Coronary artery (tissue), 2 donors: ENCODE measurements at regions not wholly inside any gene's neighbourhood (a gene's known extent, or its start where the extent isn't known, plus 50 kb on each side); places are given as distances from the start of the nearest gene placed in this dataset.
"Not testable (repeated sequence)": the region's sequence is repeated elsewhere in the genome, so short reads cannot be mapped to it uniquely, and the experiment has no call there.

ENCODE experiments used
- DNase-seq: peaks from one replicate; pipeline ENCODE4 v3.0.0-alpha.2; 2017; ENCODE audit warnings: low spot score
- H3K27ac ChIP-seq, 2 donors: fragments of 200-600 bp; sonication (generic); one replicate each; pipeline ENCODE4 v1.5.1; 2016 to 2019
- H3K4me3 ChIP-seq: fragments of 200-600 bp; sonication (generic); 2 replicates; pipeline ENCODE4 v1.5.1; 2016; ENCODE audit warnings: mild to moderate bottlenecking, moderate library complexity
- CTCF ChIP-seq: fragments of 200-600 bp; sonication (generic); IDR thresholded peaks from one replicate; pipeline ENCODE4 v1.5.1; 2019; ENCODE audit warnings: antibody characterized with exemption

DNA sequence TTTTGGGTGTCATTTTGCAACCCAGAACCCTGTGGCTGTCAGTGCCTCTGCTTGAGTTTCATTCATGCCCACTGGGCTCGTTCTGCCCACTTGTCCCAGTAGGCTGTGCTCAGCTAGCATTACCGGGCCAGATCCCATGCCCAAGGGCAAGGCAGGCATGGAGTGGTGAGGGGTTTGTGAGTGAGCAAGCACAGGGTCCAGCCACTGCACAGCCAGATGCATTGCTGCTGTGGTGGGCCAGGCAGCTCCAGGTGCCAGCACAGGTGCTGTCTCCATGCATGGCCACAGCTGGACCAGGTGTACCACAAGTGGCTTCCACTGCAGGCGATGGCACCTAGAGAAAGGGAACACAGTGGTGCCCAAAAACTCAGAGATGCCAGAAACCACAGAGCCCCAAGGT is 1671.2 kb downstream of the OLFM4 start:
- H3K4me3 ChIP-seq, result no peak overlapping the region
- no peak overlapping the region for H3K27ac ChIP-seq
- no peak for DNase-seq
- TF ChIP-seq CTCF, result no peak

- no peak for TF ChIP-seq CTCF
- H3K27ac ChIP-seq, result no peak overlapping the region
- no peak overlapping the region for H3K4me3 ChIP-seq
- DNase-seq, result no peak
These were observed 1677.1 kb downstream of the OLFM4 start for GRCh38 chr13:54705738-54706137.

GRCh38 chr13:54706336-54706735 is 1677.7 kb downstream of the OLFM4 start:
- no peak for DNase-seq
- no peak overlapping the region for H3K4me3 ChIP-seq

GRCh38 chr13:54709546-54709945 is 1680.9 kb downstream of the OLFM4 start:
- TF ChIP-seq CTCF, result no peak
- Histone ChIP-seq H3K4me3 (no peak overlapping the region), H3K27ac (no peak overlapping the region)
- no peak for DNase-seq

More at GRCh38 chr13:54706336-54706735, 1677.7 kb downstream of the OLFM4 start:
- TF ChIP-seq CTCF, result no peak
- no peak overlapping the region for H3K27ac ChIP-seq

DNA sequence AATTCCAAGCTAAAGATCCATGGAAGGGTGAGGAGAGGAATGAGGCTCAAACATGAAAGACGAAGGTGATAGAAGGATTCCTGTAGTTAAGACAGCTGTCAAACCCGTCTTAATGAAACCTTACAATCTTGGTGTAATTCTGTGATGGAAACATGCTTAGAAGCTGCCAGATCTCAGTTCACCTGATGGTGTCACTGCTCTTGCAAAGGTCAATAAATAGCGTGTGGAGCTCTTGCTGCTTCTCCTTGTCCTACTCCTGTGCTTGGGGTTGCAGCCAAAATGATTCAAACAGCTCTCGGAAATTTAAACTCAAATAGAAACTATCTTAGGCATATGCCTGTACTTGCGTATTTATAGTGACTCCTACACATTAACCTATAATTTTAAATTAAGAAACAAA is 1705.0 kb downstream of the OLFM4 start:
- Histone ChIP-seq H3K4me3 (no peak overlapping the region), H3K27ac (no peak overlapping the region)
- DNase-seq, result no peak
- TF ChIP-seq CTCF, result no peak

DNA sequence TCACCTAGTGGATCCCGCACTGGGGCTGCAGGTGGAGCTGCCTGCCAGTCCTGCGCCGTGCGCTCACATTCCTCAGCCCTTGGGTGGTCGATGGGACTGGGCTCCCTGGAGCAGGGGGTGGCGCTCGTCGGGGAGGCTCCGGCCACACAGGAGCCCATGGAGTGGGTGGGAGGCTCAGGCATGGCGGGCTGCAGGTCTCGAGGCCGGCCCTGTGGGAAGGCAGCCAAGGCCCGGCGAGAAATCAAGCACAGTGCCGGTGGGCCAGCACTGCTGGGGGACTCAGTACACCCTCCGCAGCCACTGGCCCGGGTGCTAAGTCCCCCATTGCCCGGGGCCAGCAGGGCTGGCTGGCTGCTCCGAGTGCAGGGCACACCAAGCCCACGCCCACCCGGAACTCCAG is 1708.6 kb downstream of the OLFM4 start:
- not testable (repeated sequence) for H3K4me3 ChIP-seq, H3K27ac ChIP-seq, DNase-seq

DNA sequence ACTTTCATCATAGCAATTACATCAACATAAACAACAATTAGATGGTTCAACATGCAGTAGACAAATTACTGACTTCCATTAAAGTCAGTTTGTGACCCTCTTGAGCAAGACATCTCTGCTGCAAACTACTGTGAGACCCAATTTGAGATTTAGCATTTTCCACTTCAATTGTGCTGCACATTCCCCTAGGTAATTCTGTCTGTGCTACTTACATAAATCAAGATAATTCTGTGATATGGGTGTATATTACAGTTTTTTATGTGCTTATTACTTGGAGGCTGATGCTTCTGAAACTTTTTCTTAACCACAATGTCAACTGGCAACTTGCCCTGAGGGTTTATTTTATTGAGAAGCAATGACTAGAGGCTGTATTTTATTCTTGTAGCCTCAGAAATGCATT is 1714.4 kb downstream of the OLFM4 start:
- no peak for DNase-seq
- TF ChIP-seq CTCF, result no peak
- H3K27ac ChIP-seq, result no peak overlapping the region
- H3K4me3 ChIP-seq, result no peak overlapping the region

- DNase-seq, result no peak
- no peak for TF ChIP-seq CTCF
These were observed 1716.1 kb downstream of the OLFM4 start for GRCh38 chr13:54744747-54745146.

More at GRCh38 chr13:54744747-54745146, 1716.1 kb downstream of the OLFM4 start:
- no peak overlapping the region for H3K4me3 ChIP-seq
- no peak overlapping the region for H3K27ac ChIP-seq
